HCT116 (cell line): ENCODE measurements at regions not wholly inside any gene's neighbourhood (a gene's known extent, or its start where the extent isn't known, plus 50 kb on each side); places are given as distances from the start of the nearest gene placed in this dataset.

Experiments
- ATAC-seq: fragments of 200-7000 bp; cut with Tn5 transposase; 2 replicates; pipeline ENCODE4 v1.9.1; 2020; ENCODE audit warnings: mild to moderate bottlenecking, moderate library complexity
- BruUV-seq: library from RNA; stranded (reverse); fragments of 400-500 nt; replicated peaks from 2 replicates; lab custom pipeline; 2021; lab: Mats Ljungman, UMichigan
- CTCF ChIA-PET: fragments of 300-600 bp; sonication (Branson Sonifier 250); formaldehyde crosslinking; loops from one replicate; lab custom pipeline; 2021; ENCODE audit warnings: antibody characterized with exemption; lab: Charles Lee
- POLR2A ChIA-PET: fragments of 300-600, 350-600 bp; sonication (Branson Sonifier 250); formaldehyde crosslinking; loops from one replicate; lab custom pipeline; 2021; ENCODE audit warnings: antibody characterized with exemption; lab: Charles Lee
- RAD21 ChIA-PET, 2 experiments: fragments of 300-600 bp; sonication (Branson Sonifier 250); formaldehyde crosslinking; loops; one replicate each; lab custom pipeline; 2023; ENCODE audit warnings: low total read pairs in 2 of 2; ENCODE audit not compliant: uncharacterized antibody in 2 of 2, unreplicated experiment in 2 of 2, low non-redundant PET in 1 of 2; lab: Charles Lee
- DNase-seq: peaks from one replicate; pipeline ENCODE4 v3.0.0-alpha.2; 2010; ENCODE audit warnings: low read depth, low spot score
- H2AFZ ChIP-seq: fragments of 200-600 bp; shearing (Covaris generic), sonication (generic); 2 replicates; pipeline ENCODE4 v1.6.1; 2017; ENCODE audit warnings: low read depth, mixed run types, mixed read lengths, antibody characterized with exemption, low read length; ENCODE audit not compliant: poor library complexity, severe bottlenecking
- H3K27ac ChIP-seq: 2 replicates; pipeline ENCODE4 v1.5.1; 2012; ENCODE audit warnings: low read depth, low read length
- H3K27me3 ChIP-seq: fragments of 200-600 bp; sonication (generic); 2 replicates; pipeline ENCODE4 v1.6.1; 2016; ENCODE audit warnings: mixed run types, low read length, mixed read lengths; ENCODE audit not compliant: insufficient read depth
- H3K36me3 ChIP-seq, 2 experiments: fragments of 200-500 bp in 1 of 2; fragments of 200-600 bp in 1 of 2; sonication (Bioruptor generic) in 1 of 2; sonication (generic) in 1 of 2; 2 replicates each; pipeline versions ENCODE4 v1.5.1 to v1.6.1; 2014 to 2016; ENCODE audit warnings: low read length in 2 of 2, inconsistent platforms in 1 of 2, mixed read lengths in 1 of 2, mixed run types in 1 of 2; ENCODE audit not compliant: insufficient read depth in 2 of 2, control insufficient read depth in 1 of 2
- H3K4me1 ChIP-seq, 2 experiments: fragments of 200-600 bp in 1 of 2; sonication (generic) in 1 of 2; 2 replicates each; pipeline versions ENCODE4 v1.5.1 to v1.6.1; 2012 to 2017; ENCODE audit warnings: low read length in 2 of 2, inconsistent platforms in 1 of 2, mild to moderate bottlenecking in 1 of 2, mixed read lengths in 1 of 2, mixed run types in 1 of 2, moderate library complexity in 1 of 2; ENCODE audit not compliant: insufficient read depth in 2 of 2, control insufficient read depth in 1 of 2
- H3K4me2 ChIP-seq: fragments of 200-600 bp; sonication (generic); 2 replicates; pipeline ENCODE4 v1.6.1; 2017; ENCODE audit warnings: mixed run types, low read length, mixed read lengths
- H3K4me3 ChIP-seq, 2 experiments: fragments of 200-600 bp in 1 of 2; sonication (generic) in 1 of 2; replicated peaks in 1 of 2; 2 replicates each; pipeline ENCODE4 v1.5.1; 2011 to 2016; ENCODE audit warnings: low read length in 2 of 2, control low read depth in 1 of 2, low read depth in 1 of 2, mild to moderate bottlenecking in 1 of 2, mixed read lengths in 1 of 2, mixed run types in 1 of 2
- H3K79me2 ChIP-seq: fragments of 200-600 bp; sonication (generic); 2 replicates; pipeline ENCODE4 v1.6.1; 2017; ENCODE audit warnings: mild to moderate bottlenecking, mixed run types, low read length, moderate library complexity, mixed read lengths; ENCODE audit not compliant: insufficient read depth
- H3K9ac ChIP-seq: fragments of 200-600 bp; sonication (generic); 2 replicates; pipeline ENCODE4 v1.6.1; 2016; ENCODE audit warnings: low read length, mixed read lengths
- H3K9me2 ChIP-seq: fragments of 200-600 bp; sonication (generic), shearing (Covaris generic); 2 replicates; pipeline ENCODE4 v1.6.1; 2017; ENCODE audit warnings: mixed run types, mild to moderate bottlenecking, moderate library complexity; ENCODE audit not compliant: insufficient read depth
- H3K9me3 ChIP-seq, 2 experiments: fragments of 200-500 bp in 1 of 2; fragments of 200-600 bp in 1 of 2; sonication (Bioruptor generic) in 1 of 2; sonication (generic) in 1 of 2; 2 replicates each; pipeline ENCODE4 v1.6.1; 2014 to 2017; ENCODE audit warnings: low read length in 2 of 2, mixed read lengths in 2 of 2, inconsistent platforms in 1 of 2, low read depth in 1 of 2, mild to moderate bottlenecking in 1 of 2, mixed run types in 1 of 2, moderate library complexity in 1 of 2; ENCODE audit not compliant: control insufficient read depth in 1 of 2, insufficient read depth in 1 of 2
- H4K20me1 ChIP-seq: fragments of 200-600 bp; sonication (generic), shearing (Covaris generic); 2 replicates; pipeline ENCODE4 v1.6.1; 2017; ENCODE audit warnings: mixed run types, mild to moderate bottlenecking, moderate library complexity; ENCODE audit not compliant: insufficient read depth
- CEBPB ChIP-seq: IDR thresholded peaks from 2 replicates; pipeline ENCODE4 v1.6.1; 2012; ENCODE audit warnings: low read depth
- ELF1 ChIP-seq: IDR thresholded peaks from 2 replicates; pipeline ENCODE4 v1.6.1; 2012; ENCODE audit warnings: low read depth, borderline replicate concordance
- EZH2 ChIP-seq: fragments of 200-600 bp; sonication (generic); IDR thresholded peaks from 2 replicates; pipeline ENCODE4 v1.6.1; 2017; ENCODE audit warnings: antibody characterized with exemption, mixed run types
- EZH2phosphoT487 ChIP-seq: fragments of 200-600 bp; IDR thresholded peaks from 2 replicates; pipeline ENCODE4 v1.6.1; 2018; ENCODE audit warnings: antibody characterized with exemption, borderline replicate concordance
- FOSL1 ChIP-seq: IDR thresholded peaks from 2 replicates; pipeline ENCODE4 v1.6.1; 2012; ENCODE audit warnings: low read depth
- JUND ChIP-seq: IDR thresholded peaks from 2 replicates; pipeline ENCODE4 v1.6.1; 2012
- POLR2A ChIP-seq: IDR thresholded peaks from 2 replicates; pipeline ENCODE4 v1.7.0; 2011; ENCODE audit warnings: borderline replicate concordance; ENCODE audit not compliant: insufficient read depth, insufficient read length; ENCODE audit errors: extremely low read depth
- POLR2AphosphoS5 ChIP-seq: IDR thresholded peaks from 2 replicates; pipeline ENCODE4 v1.6.1; 2011; ENCODE audit warnings: mild to moderate bottlenecking, low read depth, low read length, moderate library complexity
- SIN3A ChIP-seq: IDR thresholded peaks from 2 replicates; pipeline ENCODE4 v1.6.1; 2012; ENCODE audit warnings: low read depth
- SP1 ChIP-seq: IDR thresholded peaks from 2 replicates; pipeline ENCODE4 v1.6.1; 2012; ENCODE audit warnings: low read depth
- SRF ChIP-seq: IDR thresholded peaks from 2 replicates; pipeline ENCODE4 v1.6.1; 2012; ENCODE audit warnings: low read depth
- TCF7L2 ChIP-seq: IDR thresholded peaks from 2 replicates; pipeline ENCODE4 v1.7.0; 2011; ENCODE audit warnings: borderline replicate concordance, inconsistent platforms; ENCODE audit not compliant: insufficient read depth, insufficient read length; ENCODE audit errors: extremely low read depth
- YY1 ChIP-seq: IDR thresholded peaks from 2 replicates; pipeline ENCODE4 v1.6.1; 2011; ENCODE audit warnings: low read length, low read depth, moderate library complexity, mild to moderate bottlenecking; ENCODE audit not compliant: insufficient replicate concordance; ENCODE audit errors: extremely low read depth
- ZFX ChIP-seq: fragments of 450-650 bp; IDR thresholded peaks from 2 replicates; pipeline ENCODE4 v1.6.1; 2017
- ZNF274 ChIP-seq: fragments of 200-500 bp; sonication (Bioruptor generic); IDR thresholded peaks from 2 replicates; pipeline ENCODE4 v1.6.1; 2014; ENCODE audit warnings: mild to moderate bottlenecking, low read depth, low read length, inconsistent platforms
- intact Hi-C: fragments of 100-400 bp; cut with micrococcal nuclease; formaldehyde crosslinking; loops from 2 replicates; pipeline ENCODE4 v1.10.0; 2022
- TF ChIP-seq, protein P1 (sequence below), 3 experiments: fragments of 200-600 bp in 1 of 3; sonication (generic) in 1 of 3; IDR thresholded peaks in 2 of 3; conservative IDR thresholded peaks in 1 of 3; 2 replicates each; pipeline ENCODE4 v1.5.1; 2012 to 2017; ENCODE audit warnings: low read depth in 2 of 3, low read length in 2 of 3, antibody characterized with exemption in 1 of 3, borderline replicate concordance in 1 of 3, control low read depth in 1 of 3, mild to moderate bottlenecking in 1 of 3, mixed read lengths in 1 of 3, mixed run types in 1 of 3, moderate library complexity in 1 of 3; ENCODE audit not compliant: insufficient read depth in 1 of 3
- TF ChIP-seq, protein P2 (sequence below): IDR thresholded peaks from 2 replicates; pipeline ENCODE4 v1.6.1; 2012
- TF ChIP-seq, protein P3 (sequence below): IDR thresholded peaks from 2 replicates; pipeline ENCODE4 v1.6.1; 2011; ENCODE audit warnings: mild to moderate bottlenecking, low read length, moderate library complexity; ENCODE audit not compliant: insufficient replicate concordance; ENCODE audit errors: extremely low read depth
- TF ChIP-seq, protein P4 (sequence below): IDR thresholded peaks from 2 replicates; pipeline ENCODE4 v1.6.1; 2012

DNA sequence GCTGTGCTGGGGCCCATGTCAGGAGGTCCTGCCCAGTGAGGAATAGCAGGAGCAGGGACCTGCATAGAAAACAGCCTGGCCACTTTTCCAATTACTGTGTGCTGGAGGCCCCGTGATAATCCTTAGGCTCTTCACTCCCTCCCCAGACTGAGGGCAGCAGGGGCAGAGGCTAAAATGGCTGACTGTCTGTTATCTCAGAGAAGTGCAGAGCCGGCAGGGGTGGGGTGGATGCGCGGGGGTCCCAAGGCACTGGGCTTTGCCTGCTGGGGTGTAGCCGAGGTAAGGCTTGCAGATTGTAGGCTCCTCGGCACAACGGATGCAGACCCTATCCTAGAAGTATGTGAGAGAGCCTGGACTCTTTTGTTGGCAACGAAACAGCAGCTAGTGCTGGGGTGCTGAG lies 1064.1 kb downstream of the OLFM4 start:
- intact Hi-C loops, result no loop called here
- no peaks in the 10 kb centered on the region for H3K79me2 ChIP-seq
- no peak overlapping the region for H3K9ac ChIP-seq
- POLR2A ChIA-PET, result no interaction called here
- no peak overlapping the region for H3K4me3 ChIP-seq
- peaks cover 13 to 25% of the 10 kb centered on the region in 2 experiments; a peak in 3 of 4 replicates for H3K9me3 ChIP-seq
- no peak for DNase-seq
- H2AFZ ChIP-seq, result no peak overlapping the region
- no peaks in the 10 kb centered on the region for H3K4me1 ChIP-seq
- H3K27ac ChIP-seq, result no peak overlapping the region
- no peaks in the 10 kb centered on the region for H3K9me2 ChIP-seq
- no peak overlapping the region for H3K4me2 ChIP-seq
- no peaks in the 10 kb centered on the region for H3K36me3 ChIP-seq
- no TSS peak for BruUV-seq
- TF ChIP-seq EZH2 (no peak), SIN3A (no peak), JUND (no peak), ZNF274 (no peak), TCF7L2 (no peak), POLR2AphosphoS5 (no peak), SRF (no peak), ZFX (no peak), SP1 (no peak), ELF1 (no peak), FOSL1 (no peak), YY1 (no peak), EZH2phosphoT487 (no peak), POLR2A (no peak), CEBPB (no peak)
- TF ChIP-seq, protein P1, sequence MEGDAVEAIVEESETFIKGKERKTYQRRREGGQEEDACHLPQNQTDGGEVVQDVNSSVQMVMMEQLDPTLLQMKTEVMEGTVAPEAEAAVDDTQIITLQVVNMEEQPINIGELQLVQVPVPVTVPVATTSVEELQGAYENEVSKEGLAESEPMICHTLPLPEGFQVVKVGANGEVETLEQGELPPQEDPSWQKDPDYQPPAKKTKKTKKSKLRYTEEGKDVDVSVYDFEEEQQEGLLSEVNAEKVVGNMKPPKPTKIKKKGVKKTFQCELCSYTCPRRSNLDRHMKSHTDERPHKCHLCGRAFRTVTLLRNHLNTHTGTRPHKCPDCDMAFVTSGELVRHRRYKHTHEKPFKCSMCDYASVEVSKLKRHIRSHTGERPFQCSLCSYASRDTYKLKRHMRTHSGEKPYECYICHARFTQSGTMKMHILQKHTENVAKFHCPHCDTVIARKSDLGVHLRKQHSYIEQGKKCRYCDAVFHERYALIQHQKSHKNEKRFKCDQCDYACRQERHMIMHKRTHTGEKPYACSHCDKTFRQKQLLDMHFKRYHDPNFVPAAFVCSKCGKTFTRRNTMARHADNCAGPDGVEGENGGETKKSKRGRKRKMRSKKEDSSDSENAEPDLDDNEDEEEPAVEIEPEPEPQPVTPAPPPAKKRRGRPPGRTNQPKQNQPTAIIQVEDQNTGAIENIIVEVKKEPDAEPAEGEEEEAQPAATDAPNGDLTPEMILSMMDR (IDR thresholded peaks at IDR 0.05 in 2 of 3, conservative IDR thresholded peaks at IDR 0.05 in 1 of 3; ENCODE audit: borderline replicate concordance in 1 of 3, insufficient read depth in 1 of 3, low read depth in 2 of 3, low read length in 2 of 3), result no peak
- TF ChIP-seq, protein P2, sequence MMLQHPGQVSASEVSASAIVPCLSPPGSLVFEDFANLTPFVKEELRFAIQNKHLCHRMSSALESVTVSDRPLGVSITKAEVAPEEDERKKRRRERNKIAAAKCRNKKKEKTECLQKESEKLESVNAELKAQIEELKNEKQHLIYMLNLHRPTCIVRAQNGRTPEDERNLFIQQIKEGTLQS, result no peak
- TF ChIP-seq, protein P3, sequence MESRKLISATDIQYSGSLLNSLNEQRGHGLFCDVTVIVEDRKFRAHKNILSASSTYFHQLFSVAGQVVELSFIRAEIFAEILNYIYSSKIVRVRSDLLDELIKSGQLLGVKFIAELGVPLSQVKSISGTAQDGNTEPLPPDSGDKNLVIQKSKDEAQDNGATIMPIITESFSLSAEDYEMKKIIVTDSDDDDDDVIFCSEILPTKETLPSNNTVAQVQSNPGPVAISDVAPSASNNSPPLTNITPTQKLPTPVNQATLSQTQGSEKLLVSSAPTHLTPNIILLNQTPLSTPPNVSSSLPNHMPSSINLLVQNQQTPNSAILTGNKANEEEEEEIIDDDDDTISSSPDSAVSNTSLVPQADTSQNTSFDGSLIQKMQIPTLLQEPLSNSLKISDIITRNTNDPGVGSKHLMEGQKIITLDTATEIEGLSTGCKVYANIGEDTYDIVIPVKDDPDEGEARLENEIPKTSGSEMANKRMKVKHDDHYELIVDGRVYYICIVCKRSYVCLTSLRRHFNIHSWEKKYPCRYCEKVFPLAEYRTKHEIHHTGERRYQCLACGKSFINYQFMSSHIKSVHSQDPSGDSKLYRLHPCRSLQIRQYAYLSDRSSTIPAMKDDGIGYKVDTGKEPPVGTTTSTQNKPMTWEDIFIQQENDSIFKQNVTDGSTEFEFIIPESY, result no peak
- TF ChIP-seq, protein P4, sequence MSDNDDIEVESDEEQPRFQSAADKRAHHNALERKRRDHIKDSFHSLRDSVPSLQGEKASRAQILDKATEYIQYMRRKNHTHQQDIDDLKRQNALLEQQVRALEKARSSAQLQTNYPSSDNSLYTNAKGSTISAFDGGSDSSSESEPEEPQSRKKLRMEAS, result no peak
- no peaks in the 10 kb centered on the region for H3K27me3 ChIP-seq
- CTCF ChIA-PET, result no interaction called here
- RAD21 ChIA-PET, result no interaction called here
- no peak for ATAC-seq
- H4K20me1 ChIP-seq, result no peaks in the 10 kb centered on the region
